Left lobe of liver (tissue), 2 donors: ENCODE measurements at regions not wholly inside any gene's neighbourhood (a gene's known extent, or its start where the extent isn't known, plus 50 kb on each side); places are given as distances from the start of the nearest gene placed in this dataset.

Experiments used
- ATAC-seq: fragments of 200-7000 bp; cut with Tn5 transposase; one replicate; pipeline ENCODE4 v1.9.1; 2020; ENCODE audit warnings: mild to moderate bottlenecking, moderate library complexity
- DNase-seq: peaks from one replicate; pipeline ENCODE4 v3.0.0-alpha.2; 2020; ENCODE audit warnings: low spot score
- donor health status: DM: no; HTN: no; CAD: no; lungs with moderate emphysema.
- donor health status: DM: no; HTN: yes; CAD: no.

GRCh38 chr2:223701761-223702160 lies 99.6 kb upstream of the SCG2 start:
- no peak for ATAC-seq
- no peak for DNase-seq

DNA sequence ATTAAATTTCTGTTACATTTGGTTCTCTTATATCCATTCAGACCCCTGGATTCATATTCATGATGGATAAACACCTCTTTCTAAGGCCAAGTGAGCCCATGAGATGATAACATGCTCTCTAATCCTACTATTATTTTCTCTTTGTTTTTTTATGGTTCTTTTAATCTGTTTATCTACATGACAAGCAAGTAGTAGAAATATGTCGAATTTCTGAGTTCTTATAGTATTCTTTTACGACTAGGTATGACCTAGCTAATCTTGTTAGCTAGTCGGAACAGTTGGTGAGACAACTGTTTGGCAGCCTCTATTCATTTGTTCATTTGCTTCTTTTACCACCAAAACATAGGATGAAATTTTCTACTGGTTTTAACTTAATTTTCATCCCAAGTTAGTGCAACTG lies 98.1 kb upstream of the SCG2 start:
- DNase-seq (no peak), ATAC-seq (no peak)

DNA sequence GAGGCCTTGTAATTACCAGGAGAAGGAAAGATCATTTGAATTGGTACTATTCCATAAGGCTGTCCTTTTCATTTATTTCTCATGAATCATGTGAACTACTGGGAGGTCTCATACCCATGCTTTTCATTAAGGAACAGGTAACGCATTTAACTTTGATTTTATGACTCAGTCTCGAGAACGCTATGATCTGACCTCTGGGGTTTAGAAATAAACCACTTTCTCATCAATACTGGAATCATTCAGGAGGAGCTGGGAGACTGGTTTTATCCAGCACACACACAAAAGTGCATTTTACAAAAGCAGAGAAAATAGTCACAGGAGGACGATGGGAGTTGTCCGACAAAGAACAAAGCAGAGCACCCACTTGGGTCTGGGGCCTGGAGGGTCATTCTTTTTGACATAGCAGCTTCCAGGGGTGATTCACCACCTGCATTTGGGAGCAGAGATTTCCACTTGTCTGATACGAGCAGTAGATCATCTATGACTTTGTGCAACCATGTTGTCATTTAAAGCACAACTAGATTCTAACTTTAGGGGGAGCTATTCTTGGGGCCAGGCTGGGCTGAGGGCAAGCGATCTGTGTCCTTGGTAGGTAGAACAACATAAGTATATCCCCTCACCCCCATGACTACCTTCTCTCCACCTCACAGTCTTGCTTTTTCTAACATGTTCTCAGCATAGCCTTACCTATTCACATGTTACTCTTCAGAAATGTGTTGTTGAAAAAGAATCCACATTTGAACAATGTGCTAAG lies 95.9 kb upstream of the SCG2 start:
- ATAC-seq = no peak
- DNase-seq = no peak

DNA sequence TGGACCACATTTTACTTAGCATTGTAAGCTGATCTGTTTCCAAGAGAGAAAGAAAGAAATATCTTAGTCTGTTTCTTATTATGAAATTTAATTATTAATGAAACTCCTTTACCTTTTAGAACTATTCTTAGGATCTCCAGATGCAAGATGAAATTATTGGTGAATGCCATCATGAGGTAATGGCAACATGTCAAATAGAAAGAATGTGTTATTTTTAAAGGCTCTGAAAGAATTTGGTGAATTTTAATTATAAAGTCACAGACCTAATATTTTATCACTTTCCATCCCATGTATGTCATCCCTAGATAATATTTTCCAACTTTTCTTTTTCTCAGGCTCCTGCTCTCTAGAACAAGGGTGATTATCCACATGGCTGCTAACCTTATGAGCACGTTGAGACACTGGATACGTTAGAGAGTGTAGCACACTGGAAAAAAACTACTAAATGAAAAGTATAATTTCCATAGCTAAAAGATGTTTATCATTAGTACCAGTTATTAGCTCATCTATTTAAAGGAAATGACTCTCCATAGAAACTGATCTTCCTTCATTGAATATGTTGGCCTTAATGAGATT lies 95.2 kb upstream of the SCG2 start:
- no peak for ATAC-seq
- DNase-seq = no peak

GRCh38 chr2:223696719-223697118 lies 94.6 kb upstream of the SCG2 start:
- DNase-seq (no peak), ATAC-seq (no peak)

DNA sequence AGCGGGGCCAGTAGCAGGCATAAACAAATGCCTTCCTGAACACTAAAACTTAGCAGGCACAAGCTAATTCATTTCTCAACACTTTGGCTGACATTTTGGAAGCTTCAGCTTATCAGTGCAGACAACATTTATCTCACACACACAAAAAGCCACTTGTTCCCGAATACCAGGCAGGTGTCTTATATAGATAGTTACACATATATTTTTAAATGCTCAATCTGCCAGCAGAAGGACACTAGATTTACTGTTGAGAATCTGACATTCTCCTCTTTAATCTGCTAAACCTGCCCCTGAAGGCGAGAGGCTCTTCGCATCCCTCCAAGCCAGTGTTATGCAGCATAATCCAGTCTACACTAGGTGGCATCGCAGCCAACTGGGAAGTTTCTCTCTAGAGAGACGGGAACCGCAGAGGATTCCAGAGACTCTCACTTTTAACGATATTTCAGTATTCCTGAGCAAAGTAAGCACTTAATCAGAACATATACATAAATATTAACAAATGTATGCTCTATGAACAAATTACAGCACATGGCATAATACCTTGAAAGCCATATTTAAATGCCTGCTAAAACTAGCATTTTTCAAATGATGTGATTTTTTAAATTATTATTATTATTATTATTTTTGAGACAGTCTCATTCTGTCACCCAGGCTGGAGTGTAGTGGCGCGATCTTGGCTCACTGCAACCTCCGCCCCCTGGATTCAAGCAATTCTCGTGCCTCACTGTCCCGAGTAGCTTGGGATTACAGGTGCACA lies 90.2 kb upstream of the SCG2 start:
- DNase-seq (no peak), ATAC-seq (peak; percentile 94)

DNA sequence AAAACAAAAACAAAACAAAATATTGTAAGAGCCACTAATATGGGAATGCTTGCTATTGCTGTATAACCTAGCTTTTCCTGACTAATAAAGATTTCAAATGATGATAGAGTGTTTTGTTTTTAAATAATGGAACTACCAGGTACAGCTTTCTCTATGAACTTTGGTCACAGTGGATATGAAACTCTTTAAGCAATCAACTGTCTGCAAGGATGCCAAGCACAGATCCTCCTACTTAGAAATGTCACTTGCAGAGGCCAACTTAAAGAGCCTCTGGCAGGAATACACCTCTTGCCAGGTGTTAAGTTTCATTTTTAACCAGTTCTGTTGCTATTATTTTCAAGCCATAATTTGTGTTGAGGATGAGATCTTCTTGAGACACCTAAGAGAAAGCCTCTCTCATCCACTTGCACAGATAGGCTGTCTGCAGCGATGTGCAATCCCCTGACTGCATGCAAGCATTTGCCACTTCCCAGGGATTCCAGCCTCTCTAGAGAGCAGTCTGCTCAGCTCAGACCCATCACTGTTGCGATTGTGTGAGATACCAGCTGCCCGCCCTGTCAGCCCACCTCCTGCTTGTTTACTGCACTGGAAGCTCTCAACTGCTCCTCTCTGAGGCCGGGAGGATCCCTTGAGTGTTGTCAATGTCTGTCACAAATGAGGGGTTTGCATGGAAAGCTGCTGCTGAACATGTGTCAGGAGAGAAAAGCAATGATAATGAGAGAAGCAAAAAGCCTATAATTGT lies 86.1 kb upstream of the SCG2 start:
- ATAC-seq (peak; percentile 62), DNase-seq (no peak)

DNA sequence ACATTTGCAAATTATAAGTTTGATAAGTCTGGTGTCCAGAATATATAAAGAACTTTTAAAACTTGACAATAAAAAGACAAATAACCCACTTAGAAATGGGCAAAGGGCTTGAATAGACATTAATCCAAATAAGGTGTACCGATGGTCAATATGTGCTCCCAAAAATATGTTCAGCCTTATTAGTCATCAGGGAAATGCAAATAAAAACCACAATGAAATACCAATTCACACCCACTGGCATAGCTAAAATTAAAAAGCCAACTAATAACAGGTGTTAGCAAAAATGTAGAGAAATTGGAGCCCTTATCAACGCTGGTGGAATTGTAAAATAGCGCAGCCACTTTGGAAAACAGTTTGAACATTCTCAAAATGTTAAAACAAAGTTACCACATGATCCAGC lies 79.0 kb upstream of the SCG2 start:
- no peak for ATAC-seq
- no peak for DNase-seq

- ATAC-seq (peak; percentile 81), DNase-seq (no peak)
These were observed 72.9 kb upstream of the SCG2 start for GRCh38 chr2:223674998-223675609.

GRCh38 chr2:223669453-223670225 lies 67.5 kb upstream of the SCG2 start:
- no peak for DNase-seq
- no peak for ATAC-seq

DNA sequence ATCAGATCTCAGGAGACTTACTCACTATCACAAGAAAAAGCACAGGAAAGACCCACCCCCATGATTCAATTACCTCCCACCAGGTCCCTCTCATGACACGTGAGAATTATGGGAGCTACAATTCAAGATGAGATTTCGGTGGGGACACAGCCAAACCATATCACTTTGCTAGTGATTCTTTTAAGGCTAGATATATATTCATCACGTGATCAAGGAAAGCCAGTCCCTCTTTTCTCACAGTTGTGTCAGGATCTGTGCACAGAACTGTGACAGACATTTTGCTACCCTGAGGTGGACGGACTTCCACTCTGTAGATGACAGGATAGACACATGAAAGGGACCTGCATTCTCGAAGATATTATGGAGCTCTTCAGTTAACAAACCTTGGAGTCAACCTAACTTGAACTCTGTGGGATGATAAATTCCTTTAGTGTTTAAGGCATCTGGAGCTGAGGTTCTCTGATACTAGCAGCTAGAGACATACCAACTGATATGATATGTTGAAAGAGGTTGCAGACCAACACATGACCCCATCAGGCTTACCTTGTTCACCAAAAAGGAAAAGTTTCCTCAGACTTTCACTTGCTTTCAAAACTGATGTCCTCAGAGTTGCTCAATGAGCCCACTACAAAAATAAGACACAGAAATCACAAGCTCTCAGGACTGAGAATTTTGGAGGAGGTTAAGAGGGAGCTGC lies 66.3 kb upstream of the SCG2 start:
- DNase-seq (no peak), ATAC-seq (no peak)

DNA sequence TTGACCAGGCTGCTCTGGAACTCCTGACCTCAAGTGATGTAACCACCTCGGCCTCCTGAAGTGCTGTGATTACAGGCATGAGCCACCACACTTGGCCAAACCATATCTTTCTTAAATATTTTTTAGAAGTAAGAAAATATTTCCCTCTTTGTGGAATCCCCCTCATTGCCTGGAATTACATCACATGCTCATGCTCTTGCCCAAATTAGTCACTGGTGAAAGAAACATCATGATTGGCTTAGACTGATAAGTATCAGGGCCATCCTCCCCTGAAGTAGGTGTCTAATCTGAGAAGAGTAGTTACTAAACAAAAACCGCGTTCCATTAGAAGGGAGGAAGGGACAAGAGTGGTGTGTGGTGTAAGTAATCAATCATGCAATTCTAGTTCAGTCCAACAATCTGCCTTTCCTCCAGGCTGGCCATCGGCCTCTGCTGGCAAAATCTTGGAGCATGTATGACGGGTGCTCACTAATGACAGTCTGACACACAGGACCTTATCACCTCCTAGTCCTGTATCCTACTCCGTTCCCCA lies 52.3 kb upstream of the SCG2 start:
- no peak for ATAC-seq

DNA sequence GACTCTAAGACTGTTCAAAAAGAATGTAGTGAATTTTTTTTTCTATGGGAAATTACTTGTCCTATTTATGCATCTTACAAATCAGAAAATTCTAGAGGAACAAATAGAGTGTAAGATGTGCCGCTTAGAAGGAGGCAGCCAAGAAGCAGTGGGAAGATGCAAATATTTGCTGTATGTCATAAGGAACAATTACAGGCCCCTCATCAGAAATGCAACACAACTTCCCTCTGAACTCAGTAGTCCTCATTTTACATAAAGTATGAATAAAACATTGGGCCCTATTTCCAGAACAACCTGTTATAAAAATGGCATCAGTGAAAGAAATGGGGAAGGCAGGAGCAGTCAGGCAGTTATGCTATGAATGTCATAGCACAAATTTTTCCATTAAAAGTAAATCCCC lies 50.7 kb upstream of the SCG2 start:
- DNase-seq (no peak), ATAC-seq (no peak)

More for the DNA sequence above, 52.3 kb upstream of the SCG2 start:
- DNase-seq = no peak

- ATAC-seq (no peak), DNase-seq (no peak)
These were observed 50.0 kb upstream of the SCG2 start for GRCh38 chr2:223652122-223652521.
